ENCODE measurements at regions not wholly inside any gene's neighbourhood (a gene's known extent, or its start where the extent isn't known, plus 50 kb on each side); places are given as distances from the start of the nearest gene placed in this dataset.

- ChIA-PET CTCF (no interaction called here), POLR2A (ENCODE audit: unreplicated experiment) (no interaction called here)
- Histone ChIP-seq H3K27me3 (ENCODE audit: insufficient read depth, low read depth) (peaks cover 63% of the 10 kb centered on the region), H3K4me3 (no peak overlapping the region), H4K20me1 (ENCODE audit: insufficient read depth) (no peaks in the 10 kb centered on the region), H3K36me3 (ENCODE audit: low read depth) (no peaks in the 10 kb centered on the region), H3K4me1 (replicated peaks; ENCODE audit: insufficient read depth) (no peaks in the 10 kb centered on the region), H3K79me2 (ENCODE audit: low read depth) (no peaks in the 10 kb centered on the region), H3K4me2 (no peak overlapping the region), H2AFZ (no peak overlapping the region), H3F3A (ENCODE audit: insufficient read depth, low read depth) (no peaks in the 10 kb centered on the region), H3K27ac (no peak overlapping the region), H3K9me3 (ENCODE audit: insufficient read depth, low read depth) (no peaks in the 10 kb centered on the region), H3K9me2 (ENCODE audit: insufficient read depth) (no peaks in the 10 kb centered on the region)
- intact Hi-C loops (cut with micrococcal nuclease; ENCODE audit: unreplicated experiment) = no loop called here
- TF ChIP-seq EZH2 (IDR thresholded peaks at IDR 0.05; ENCODE audit: low read depth) = no peak
- TF ChIP-seq, protein P1, sequence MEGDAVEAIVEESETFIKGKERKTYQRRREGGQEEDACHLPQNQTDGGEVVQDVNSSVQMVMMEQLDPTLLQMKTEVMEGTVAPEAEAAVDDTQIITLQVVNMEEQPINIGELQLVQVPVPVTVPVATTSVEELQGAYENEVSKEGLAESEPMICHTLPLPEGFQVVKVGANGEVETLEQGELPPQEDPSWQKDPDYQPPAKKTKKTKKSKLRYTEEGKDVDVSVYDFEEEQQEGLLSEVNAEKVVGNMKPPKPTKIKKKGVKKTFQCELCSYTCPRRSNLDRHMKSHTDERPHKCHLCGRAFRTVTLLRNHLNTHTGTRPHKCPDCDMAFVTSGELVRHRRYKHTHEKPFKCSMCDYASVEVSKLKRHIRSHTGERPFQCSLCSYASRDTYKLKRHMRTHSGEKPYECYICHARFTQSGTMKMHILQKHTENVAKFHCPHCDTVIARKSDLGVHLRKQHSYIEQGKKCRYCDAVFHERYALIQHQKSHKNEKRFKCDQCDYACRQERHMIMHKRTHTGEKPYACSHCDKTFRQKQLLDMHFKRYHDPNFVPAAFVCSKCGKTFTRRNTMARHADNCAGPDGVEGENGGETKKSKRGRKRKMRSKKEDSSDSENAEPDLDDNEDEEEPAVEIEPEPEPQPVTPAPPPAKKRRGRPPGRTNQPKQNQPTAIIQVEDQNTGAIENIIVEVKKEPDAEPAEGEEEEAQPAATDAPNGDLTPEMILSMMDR (conservative IDR thresholded peaks at IDR 0.05) = no peak
- no peak for DNase-seq
- BruUV-seq (replicated peaks) = no TSS peak
Observed at GRCh38 chr10:70990681-70991080, 102.3 kb upstream of the PCBD1 start.

- no peaks in the 10 kb centered on the region for H4K20me1 ChIP-seq (ENCODE audit: insufficient read depth)
- H3K27me3 ChIP-seq (ENCODE audit: insufficient read depth, low read depth) = peaks cover 71% of the 10 kb centered on the region
Observed at GRCh38 chr10:70991140-70992124, 103.1 kb upstream of the PCBD1 start.

GRCh38 chr10:70992436-70992835 is 104.1 kb upstream of the PCBD1 start:
- ChIA-PET POLR2A (ENCODE audit: unreplicated experiment) (no interaction called here), CTCF (no interaction called here)
- Histone ChIP-seq H3K9me3 (ENCODE audit: insufficient read depth, low read depth) (no peaks in the 10 kb centered on the region), H4K20me1 (ENCODE audit: insufficient read depth) (no peaks in the 10 kb centered on the region), H3F3A (ENCODE audit: insufficient read depth, low read depth) (no peaks in the 10 kb centered on the region), H3K79me2 (ENCODE audit: low read depth) (no peaks in the 10 kb centered on the region), H3K27ac (no peak overlapping the region), H2AFZ (no peak overlapping the region), H3K4me1 (replicated peaks; ENCODE audit: insufficient read depth) (no peaks in the 10 kb centered on the region), H3K27me3 (ENCODE audit: insufficient read depth, low read depth) (peaks cover 79% of the 10 kb centered on the region), H3K4me3 (no peak overlapping the region), H3K4me2 (no peak overlapping the region), H3K36me3 (ENCODE audit: low read depth) (no peaks in the 10 kb centered on the region), H3K9me2 (ENCODE audit: insufficient read depth) (no peaks in the 10 kb centered on the region)
- BruUV-seq (replicated peaks) = no TSS peak
- intact Hi-C loops (cut with micrococcal nuclease; ENCODE audit: unreplicated experiment) = no loop called here
- no peak for DNase-seq
- TF ChIP-seq EZH2 (IDR thresholded peaks at IDR 0.05; ENCODE audit: low read depth) = no peak
- TF ChIP-seq, protein P1 (conservative IDR thresholded peaks at IDR 0.05) = no peak

More at GRCh38 chr10:70991140-70992124, 103.1 kb upstream of the PCBD1 start:
- no peaks in the 10 kb centered on the region for H3K36me3 ChIP-seq (ENCODE audit: low read depth)
- no peak overlapping the region for H3K27ac ChIP-seq
- H3K4me2 ChIP-seq = no peak overlapping the region
- TF ChIP-seq, protein P1 (conservative IDR thresholded peaks at IDR 0.05) = no peak
- TF ChIP-seq EZH2 (IDR thresholded peaks at IDR 0.05; ENCODE audit: low read depth) = no peak
- no peaks in the 10 kb centered on the region for H3K9me3 ChIP-seq (ENCODE audit: insufficient read depth, low read depth)
- no peaks in the 10 kb centered on the region for H3K79me2 ChIP-seq (ENCODE audit: low read depth)
- BruUV-seq (replicated peaks) = no TSS peak
- no peak overlapping the region for H3K4me3 ChIP-seq
- intact Hi-C loops (cut with micrococcal nuclease; ENCODE audit: unreplicated experiment) = no loop called here
- CTCF ChIA-PET = no interaction called here
- H2AFZ ChIP-seq = no peak overlapping the region
- POLR2A ChIA-PET (ENCODE audit: unreplicated experiment) = no interaction called here
- DNase-seq = no peak
- H3K4me1 ChIP-seq (replicated peaks; ENCODE audit: insufficient read depth) = no peaks in the 10 kb centered on the region
- H3K9me2 ChIP-seq (ENCODE audit: insufficient read depth) = no peaks in the 10 kb centered on the region
- no peaks in the 10 kb centered on the region for H3F3A ChIP-seq (ENCODE audit: insufficient read depth, low read depth)
